NCI-H345 (cell line): ENCODE measurements at regions not wholly inside any gene's neighbourhood (a gene's known extent, or its start where the extent isn't known, plus 50 kb on each side); places are given as distances from the start of the nearest gene placed in this dataset.

Experiments used
- DNase-seq: peaks from one replicate; lab custom pipeline; 2025; lab: John Stamatoyannopoulos, UW

DNA sequence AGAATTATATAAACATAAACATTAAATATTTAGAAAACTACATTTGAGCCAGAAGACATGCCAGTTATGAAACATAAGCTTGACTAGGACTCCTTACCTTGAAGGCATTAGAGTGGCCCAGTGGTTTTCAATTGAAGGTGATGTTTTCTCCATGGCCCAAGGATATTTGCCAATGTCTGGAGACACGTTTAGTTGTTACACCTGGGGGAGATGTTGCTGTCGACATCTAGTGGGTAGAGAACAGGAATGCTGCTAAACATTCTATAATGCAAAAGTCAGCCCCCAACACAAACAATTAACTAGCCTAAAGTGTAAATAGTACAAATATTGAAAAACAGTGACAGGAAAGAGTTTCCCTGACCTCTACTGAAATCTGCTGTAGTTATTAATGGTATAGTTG is 200.9 kb upstream of the HS3ST5 start:
- DNase-seq: no peak

DNA sequence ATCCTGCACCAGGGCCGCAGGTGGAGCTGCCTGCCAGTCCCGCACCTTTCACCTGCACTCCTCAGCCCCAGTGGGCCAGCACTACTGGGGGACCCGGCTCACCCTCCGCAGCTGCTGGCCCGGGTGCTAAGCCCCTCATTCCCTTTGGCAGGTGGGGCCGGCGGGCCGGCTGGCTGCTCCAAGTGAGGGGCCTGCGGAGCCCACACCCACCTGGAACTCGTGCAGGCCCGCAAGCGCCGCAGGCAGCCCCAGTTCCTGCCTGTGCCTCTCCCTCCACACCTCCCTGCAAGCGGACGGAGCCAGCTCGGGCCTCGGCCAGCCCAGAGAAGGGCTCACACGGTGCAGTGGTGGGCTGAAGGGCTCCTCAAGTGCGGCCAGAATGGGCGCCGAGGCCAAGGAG is 199.0 kb upstream of the HS3ST5 start:
- no peak for DNase-seq

DNA sequence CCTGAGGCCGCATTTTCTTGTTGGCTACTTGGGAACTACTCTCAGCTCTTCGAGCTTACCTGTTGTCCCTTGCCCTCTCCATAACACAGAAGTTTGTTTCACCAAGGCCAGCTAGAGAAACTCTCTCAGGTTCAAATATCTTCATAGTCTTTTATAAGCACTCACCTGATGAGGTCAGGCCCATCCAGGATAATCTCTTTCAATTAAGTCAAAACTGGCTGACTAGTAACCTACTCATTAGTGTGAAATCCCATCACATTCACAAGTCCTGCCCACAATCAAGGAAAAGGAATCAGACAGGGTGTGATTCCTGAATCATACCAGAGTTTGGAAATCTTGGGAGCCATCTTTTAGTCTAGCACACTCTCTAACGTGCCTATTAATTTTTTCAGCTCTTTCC is 195.2 kb upstream of the HS3ST5 start:
- no peak for DNase-seq

DNA sequence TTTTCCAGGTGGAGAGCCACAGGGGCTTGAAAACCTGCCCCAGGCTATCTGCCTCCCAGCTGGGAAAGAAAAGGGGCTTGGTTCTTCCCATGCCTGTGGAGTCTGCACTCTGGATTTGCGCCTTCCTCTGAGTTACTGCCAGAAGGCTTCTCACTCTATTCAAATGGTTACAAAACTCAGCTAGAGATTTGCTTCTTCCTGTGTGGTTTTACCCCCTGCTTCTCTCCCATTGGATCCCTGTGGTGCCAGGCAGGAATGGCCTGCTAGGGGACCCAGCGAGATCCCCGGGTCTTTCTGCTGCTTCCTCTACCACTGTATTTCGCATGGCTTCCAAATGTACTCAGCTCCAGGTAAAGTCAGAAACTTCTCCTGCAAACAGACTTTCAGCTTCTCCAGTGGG is 192.0 kb upstream of the HS3ST5 start:
- DNase-seq: no peak

DNA sequence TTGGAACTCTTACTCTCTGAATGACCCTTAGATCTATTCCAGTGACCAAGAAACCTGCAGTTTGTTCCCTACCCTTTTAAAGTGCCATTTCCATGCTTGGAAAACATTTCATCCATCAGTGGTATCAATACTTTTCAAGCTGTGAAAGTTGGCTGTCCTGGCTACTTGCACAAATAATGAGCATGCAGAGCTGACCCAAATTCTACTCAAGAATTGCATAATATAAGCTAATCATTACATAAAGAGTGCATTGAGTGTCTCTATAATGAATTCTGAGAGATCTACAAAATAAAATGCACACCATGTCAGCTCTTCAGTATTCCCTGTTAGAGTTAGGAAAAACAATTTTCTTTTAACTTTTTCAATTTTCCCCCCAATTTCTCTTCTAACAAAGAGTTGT is 181.3 kb upstream of the HS3ST5 start:
- no peak for DNase-seq

DNA sequence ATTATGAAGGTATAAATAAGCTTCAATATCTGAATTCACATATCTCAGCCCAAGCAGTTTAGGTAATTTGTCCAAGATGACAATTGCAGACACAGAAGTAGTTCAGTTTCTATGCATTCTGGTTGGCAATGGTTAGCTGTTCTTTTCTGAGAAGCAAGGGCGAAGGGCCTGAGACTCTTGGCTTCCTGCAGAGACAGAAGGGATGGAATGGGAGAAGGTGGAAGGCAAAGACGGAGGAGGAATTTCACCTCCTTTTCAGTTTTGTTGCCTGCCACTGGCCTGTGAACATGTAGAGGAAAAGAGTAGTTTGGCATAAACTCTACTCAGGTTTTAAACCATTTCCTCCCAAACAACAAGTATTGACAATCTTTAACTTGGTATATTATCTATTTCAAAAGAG is 180.7 kb upstream of the HS3ST5 start:
- DNase-seq: no peak

DNA sequence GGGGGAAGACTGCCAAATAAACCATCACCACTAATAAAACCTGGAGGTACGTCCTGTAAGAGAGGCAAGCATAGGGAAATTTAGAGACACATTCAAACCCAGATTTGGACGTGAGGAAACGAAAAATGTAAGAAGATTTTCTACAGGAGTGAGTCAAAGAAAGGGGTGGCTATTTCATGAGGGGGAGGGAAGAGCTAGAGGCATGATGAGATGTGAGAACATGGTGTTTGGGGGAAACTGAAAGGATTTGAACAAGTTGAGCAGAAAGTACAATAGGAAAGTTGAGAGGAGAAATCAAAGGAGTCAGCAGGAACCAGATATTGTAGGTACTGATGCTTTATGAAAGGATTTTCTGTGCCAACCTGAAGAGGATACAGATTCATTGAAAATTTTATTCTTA is 179.1 kb upstream of the HS3ST5 start:
- DNase-seq: no peak

DNA sequence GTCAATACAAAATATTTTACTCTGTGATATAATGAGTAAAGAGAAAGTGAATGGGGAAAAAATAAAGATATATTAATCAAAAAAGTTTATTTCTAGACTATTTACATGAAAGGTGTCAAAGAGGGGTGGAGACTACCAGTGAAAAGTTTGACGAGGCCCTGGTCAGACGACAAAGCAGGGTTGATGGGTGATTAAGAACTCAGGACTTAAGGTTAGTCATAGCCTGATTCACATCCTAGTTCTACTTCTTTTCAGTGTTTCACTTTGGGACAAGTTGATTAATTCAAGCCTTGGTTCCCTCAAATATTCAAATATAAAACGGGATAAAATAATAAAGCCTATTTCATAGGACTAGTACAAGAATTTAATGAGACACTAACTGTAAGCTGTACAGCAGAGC is 178.2 kb upstream of the HS3ST5 start:
- DNase-seq: no peak

DNA sequence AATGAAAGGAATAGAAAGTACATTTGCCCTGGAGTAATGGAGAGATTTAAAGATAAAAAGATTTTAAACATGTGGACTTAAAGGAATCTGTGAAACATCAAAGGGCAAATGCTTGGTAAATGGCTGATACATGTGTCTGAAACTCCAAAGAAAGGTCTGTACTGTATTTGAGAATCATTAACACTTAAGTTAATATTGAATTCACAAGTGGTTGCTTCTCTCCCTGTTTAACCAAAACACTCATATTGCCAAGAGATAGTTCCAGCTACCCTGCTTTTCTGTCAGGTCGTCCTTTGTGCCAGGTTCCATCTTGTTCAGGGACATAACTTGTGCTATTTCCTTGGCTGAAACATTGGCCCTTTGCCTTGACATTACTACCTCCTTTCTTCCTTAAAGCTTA is 171.3 kb upstream of the HS3ST5 start:
- DNase-seq: no peak

DNA sequence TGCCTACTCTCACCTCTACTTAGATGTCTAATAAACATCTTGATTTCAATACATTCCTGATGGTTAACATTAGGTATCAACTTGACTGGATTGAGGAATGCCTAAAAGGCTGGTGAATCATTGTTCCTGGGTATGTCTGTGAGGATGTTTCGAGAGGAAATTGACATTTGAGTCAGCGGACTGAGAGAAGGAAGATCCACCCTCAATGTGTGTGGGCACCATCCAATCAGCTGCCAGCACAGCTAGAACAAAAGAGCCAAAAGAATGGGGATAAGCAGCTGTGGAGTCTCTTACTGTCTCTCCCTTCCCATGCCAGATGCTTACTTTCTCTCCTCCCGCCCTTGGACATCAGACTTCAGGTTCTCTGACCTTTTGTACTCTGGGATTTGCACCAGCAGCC is 128.6 kb upstream of the HS3ST5 start:
- DNase-seq: no peak

DNA sequence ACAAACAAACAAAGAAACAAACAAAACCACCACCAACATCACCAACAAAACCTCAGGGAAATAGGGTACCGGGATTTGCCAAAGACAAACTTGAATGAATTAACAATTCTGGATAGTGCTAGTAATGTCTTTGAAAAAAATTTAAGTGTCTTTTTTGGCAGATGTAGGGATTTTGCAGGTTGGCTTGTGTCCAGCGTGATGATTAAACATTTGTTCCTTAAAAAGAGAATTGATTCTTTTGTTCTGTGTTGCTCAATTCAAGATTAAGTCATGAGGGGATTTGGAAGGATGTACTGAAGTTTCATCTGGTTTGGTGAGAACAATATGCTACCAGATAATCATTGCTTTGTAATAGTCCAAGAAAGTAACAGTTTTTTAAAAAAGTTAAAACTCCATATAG is 125.1 kb upstream of the HS3ST5 start:
- no peak for DNase-seq

DNA sequence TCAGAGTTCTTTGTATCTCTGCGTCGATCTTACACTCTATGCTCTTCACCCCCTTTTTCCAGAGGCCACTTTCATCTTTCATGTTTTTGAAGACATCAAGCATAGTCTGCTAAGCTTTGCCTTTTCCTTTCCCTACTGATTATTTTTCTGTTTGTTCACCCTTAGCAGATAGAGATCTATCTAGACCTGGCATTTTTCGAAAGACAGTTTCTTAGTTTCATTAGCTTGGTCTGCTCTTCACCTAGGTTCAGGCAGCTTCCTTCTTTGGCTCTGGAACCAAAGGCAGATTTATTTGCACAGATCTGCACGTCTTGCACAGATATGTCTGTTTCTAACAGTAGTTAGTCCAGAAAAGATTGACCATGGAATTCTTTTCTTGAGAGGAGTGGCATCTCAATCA is 122.7 kb upstream of the HS3ST5 start:
- DNase-seq: no peak

DNA sequence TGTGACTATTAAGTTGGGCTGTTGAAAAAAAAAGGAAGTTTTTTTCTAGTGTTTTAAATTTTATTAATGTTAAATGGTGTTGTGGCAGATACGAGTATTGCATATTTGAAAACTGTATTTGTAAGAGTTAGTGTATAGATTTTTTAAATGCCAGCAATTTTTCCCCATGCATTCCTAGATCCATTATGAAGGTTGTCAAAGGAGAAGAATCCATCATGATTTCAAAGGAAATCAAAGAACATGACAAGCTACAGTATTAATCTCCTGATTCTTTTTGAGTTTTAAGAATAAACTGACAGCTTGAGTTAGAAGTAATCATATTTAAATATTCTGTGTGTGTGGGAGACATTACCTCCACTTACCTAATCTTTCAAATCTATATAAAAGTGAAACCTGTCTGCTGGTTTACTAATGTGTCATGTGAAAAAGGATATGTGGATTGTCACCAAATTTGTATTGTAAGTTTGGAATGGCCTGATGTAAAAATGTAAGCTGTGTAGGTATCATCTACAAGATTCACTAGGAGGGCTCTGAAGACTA is 111.0 kb upstream of the HS3ST5 start:
- DNase-seq: no peak

DNA sequence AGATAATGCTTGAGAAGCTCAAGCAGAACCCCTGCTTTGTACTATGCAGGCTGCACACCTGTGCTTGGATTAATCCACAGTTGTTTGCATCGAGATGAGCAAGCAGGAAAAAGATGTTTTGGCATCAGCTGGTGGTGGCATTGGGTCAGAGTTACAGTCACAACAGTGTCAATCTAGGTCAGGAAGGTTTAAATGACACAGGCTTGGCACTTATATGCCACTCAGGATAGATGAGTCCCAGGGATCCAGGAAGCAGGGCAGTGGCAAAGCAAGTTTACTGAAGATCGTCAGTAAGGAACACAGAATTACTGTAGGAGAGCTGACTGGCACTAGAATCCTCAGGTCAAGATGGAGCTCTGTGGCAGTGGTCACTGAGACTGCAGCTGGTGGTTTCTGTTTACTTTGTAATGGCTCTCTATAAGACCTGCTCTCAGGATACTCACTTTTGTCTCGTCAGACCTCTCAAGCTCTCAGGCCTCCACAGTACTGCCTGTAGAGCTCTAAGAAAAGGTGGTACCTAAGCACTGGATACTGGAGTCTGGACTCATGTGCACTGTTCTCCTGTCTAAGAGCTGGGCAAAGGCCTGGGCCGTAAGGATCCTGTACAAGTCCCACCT is 110.1 kb upstream of the HS3ST5 start:
- DNase-seq: no peak

DNA sequence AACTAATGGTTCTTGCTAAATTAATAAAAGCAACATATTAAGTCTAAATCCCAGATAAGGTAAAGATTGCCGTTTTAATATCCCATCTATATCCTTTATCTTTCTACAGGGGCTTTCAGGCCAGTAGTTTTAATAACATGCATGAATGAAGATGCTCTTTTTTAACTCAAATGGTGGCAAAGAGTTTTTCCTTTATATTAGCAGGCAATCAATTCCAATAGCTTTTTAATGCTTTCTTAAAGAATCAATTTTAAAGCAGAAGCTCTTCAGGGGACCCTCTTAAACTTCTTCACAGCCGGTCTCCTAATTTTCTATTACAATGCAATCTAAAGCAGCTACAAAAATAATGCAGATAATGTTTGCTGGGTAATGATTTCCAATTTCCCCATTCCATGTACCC is 107.8 kb upstream of the HS3ST5 start:
- DNase-seq: no peak

DNA sequence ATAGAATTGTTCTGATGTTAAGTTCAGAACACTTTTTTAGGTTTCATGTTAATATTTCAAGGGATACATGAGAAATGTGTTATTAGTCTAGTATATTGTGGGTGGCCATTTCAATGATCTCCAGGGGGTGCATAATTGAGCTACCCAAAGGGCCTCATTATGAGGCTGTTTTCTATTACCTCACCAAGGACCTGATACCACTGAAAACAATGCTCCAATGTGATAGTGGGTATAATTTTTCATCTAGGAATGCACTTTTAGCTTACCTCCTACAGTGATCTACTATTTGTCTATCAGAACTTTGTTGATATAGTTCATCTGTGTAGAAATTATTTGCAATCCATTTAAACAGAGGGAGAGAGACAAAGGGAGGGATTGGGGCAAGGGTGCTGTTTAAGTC is 106.8 kb upstream of the HS3ST5 start:
- no peak for DNase-seq

DNA sequence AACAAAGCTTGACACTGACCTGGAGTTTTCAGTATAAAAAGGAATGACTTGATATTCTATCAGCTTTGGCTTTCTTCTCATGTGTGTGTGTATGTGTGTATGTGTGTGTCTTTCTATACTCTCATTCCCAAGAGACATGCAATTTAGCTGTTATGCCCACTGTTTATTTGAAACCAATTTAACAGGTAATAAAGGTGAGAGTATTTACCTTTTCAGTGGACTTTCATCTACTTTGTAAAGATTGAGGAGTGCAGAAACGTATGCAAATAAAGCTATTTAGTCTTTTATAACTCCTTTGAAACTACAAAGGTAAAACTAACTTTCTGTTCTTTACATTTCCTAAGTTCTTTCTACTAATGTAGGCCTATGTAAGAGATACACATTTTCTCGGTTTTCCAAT is 103.5 kb upstream of the HS3ST5 start:
- DNase-seq: no peak

DNA sequence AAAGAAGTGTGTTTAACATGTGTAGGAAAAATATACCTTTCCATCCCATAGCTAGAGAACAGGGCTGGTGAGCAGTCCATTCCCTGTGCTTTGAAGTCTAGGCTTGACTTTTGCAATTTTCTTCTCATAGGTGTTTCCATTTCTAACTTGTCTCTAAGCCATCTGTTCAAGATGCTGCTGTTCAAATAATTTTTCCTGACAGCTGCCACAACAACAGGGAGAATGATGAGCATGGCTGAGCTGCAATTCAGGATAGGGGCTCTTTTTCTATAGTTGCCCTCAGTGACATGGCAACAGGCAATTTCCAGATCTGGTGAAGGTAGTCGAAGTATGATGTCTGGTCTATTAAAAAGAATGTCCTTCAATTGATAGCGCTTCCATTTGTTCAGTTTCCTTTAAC is 103.0 kb upstream of the HS3ST5 start:
- DNase-seq: no peak

DNA sequence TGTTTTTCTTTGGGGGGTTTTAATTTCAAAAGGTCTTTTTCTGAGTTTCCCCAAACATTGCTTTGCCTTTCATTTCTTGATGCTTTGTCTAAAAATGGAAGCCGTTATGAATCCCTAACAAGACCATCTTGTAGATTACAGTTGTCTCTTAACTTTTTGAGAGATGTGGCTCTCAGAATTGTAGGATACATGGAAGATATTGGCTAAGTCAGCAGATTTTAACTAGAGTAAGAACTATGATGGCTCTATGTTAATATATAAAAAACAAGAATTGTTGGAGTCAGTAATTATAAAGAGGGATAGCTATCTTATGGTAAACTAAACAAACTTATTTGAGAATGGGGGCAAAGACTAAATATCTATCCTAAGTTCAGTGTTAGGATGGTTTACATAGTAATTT is 96.6 kb upstream of the HS3ST5 start:
- DNase-seq: no peak

DNA sequence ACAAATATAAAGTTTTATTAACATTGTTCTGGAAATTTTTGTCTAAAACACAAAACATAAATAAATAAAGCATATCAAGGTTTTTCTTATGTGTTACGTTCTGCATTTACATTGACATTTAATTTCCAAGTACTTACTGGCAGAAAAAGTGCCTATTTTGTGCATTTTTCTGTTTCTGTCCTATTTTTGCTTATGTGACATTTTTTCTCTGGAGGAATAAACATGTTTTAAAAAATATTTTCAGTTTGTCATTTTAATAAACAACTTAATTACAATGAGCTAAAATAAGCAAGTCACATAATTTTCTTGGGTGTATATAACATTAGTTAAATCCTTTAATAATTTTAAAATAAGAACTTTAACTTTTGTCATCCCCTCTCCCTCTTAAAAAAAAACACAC is 94.4 kb upstream of the HS3ST5 start:
- DNase-seq: no peak

DNA sequence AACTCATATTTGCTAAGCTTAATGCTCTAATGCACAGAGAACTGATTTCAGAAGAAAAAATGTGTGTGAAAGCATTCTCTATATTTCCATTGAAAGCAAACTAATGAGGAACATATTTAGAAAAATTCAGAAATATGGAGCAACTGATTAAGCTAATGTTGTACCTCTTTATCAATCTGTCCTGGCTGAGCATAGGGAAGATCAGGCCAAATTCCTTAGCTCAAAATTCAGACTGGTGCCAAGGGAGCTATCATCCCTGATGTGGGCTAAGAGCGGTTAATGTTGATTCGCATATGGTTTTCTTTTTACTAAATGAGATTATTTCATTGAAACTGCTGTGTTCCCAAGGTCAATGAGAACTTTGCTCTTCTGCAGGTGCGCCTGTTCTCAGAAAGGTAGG is 93.9 kb upstream of the HS3ST5 start:
- no peak for DNase-seq

DNA sequence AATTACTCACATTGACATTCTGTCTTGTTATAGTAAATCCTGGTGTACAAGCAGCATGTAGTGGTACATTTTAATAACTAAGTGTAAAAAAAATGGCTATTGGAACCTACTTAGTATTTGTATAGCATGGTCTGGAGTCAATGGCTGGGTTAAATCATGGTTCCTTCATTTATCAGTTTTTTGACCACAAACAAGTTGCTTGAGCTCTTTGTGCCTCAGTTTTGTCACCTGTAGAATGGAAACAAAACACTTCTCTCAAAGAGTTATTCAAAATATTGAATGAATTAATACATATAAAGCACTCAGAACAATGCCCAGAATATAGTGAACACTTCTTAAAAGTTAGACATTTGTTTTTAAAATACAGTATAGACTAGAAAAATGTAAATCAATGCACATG is 93.2 kb upstream of the HS3ST5 start:
- no peak for DNase-seq

DNA sequence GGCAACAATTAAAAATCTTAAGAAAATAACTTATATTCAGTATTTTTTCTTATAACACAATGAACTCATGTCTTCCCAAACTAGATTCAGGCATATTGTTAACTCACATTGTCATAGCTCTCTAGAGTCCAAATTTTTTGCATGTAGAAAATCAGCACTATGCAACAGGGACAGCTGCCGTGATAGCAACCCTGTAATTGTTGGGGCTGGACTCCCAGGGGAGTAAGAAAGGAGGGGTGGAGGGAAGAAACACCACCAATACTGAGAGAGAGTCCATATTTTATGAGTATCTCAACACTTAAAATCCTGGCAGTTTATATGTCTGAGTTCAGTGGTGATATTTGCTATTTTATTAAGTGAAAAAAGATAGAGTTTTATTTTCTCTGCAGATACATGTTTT is 89.6 kb upstream of the HS3ST5 start:
- DNase-seq: no peak

DNA sequence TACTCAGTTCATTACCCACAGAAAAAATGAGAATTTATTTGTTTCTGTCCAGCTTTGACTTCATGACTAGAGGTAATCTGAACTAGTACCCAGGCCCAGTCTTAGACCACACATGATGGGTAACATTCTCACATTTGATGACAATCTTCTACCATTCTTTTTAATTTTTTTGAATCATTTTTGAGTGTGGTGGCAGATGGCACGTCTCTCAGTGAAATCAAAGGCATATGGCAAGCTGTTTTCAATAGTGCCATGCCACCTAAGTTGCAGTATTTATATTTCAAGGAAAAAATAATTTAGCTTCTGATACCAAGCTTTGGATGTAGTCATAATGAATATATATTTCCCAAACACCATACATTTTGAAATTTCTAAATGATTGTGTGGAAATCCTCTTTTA is 88.8 kb upstream of the HS3ST5 start:
- no peak for DNase-seq
